Left ventricle myocardium inferior (tissue), 1 donor: ENCODE measurements at regions not wholly inside any gene's neighbourhood (a gene's known extent, or its start where the extent isn't known, plus 50 kb on each side); places are given as distances from the start of the nearest gene placed in this dataset.
A peak's percentile ranks its signal among the peaks of the same experiment; 100 is the strongest.

Experiments used
- DNase-seq: peaks from one replicate; pipeline ENCODE4 v3.0.0-alpha.2; 2020
- H3K27ac ChIP-seq: fragments of 200-600 bp; replicated peaks from 2 replicates; pipeline ENCODE4 v1.8.0; 2021
- H3K27me3 ChIP-seq: fragments of 200-600 bp; 2 replicates; pipeline ENCODE4 v1.8.0; 2021; ENCODE audit warnings: low read depth
- H3K36me3 ChIP-seq: fragments of 200-600 bp; 2 replicates; pipeline ENCODE4 v1.8.0; 2021
- H3K4me1 ChIP-seq: fragments of 200-600 bp; 2 replicates; pipeline ENCODE4 v1.8.0; 2021
- H3K4me3 ChIP-seq: fragments of 200-600 bp; 2 replicates; pipeline ENCODE4 v1.8.0; 2021; ENCODE audit warnings: mild to moderate bottlenecking, moderate library complexity
- H3K9me3 ChIP-seq: fragments of 200-600 bp; replicated peaks from 2 replicates; pipeline ENCODE4 v1.8.0; 2021
- intact Hi-C: fragments of 100-400 bp; cut with micrococcal nuclease; formaldehyde crosslinking; loops from one replicate; pipeline ENCODE4 v1.11.0; 2022
- TF ChIP-seq, protein P1 (sequence below): fragments of 200-600 bp; IDR thresholded peaks from 2 replicates; pipeline ENCODE4 v1.8.0; 2021; ENCODE audit warnings: antibody characterized with exemption, mild to moderate bottlenecking, borderline replicate concordance
- donor health status: DM: no; HTN: yes; CAD: no; lungs with severe emphysema.

DNA sequence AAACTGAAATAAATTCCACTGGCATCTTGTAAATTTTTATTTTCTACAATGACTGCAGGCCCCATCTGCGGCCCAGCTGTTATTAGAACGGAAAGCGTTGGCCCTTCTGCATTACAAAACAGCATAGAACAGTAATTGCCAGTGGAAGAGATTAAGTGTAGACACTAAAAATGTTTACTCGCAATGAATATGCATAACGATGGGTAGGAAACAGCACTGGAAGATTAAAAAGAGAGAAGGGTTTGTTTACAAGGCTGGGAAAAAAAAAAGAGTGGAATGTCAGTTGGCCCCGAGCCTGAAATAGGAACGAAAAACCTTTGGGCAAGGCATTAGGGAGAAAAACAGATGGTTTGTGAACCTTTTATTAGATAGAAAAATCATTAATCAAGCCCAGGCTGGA, 275.9 kb upstream of the TCF4 start:
- Histone ChIP-seq H3K9me3 (no peaks in the 10 kb centered on the region), H3K36me3 (no peaks in the 10 kb centered on the region), H3K4me1 (peaks cover 36% of the 10 kb centered on the region), H3K27me3 (no peaks in the 10 kb centered on the region), H3K4me3 (no peak overlapping the region), H3K27ac (peak overlapping the region; percentile 74)
- TF ChIP-seq, protein P1, sequence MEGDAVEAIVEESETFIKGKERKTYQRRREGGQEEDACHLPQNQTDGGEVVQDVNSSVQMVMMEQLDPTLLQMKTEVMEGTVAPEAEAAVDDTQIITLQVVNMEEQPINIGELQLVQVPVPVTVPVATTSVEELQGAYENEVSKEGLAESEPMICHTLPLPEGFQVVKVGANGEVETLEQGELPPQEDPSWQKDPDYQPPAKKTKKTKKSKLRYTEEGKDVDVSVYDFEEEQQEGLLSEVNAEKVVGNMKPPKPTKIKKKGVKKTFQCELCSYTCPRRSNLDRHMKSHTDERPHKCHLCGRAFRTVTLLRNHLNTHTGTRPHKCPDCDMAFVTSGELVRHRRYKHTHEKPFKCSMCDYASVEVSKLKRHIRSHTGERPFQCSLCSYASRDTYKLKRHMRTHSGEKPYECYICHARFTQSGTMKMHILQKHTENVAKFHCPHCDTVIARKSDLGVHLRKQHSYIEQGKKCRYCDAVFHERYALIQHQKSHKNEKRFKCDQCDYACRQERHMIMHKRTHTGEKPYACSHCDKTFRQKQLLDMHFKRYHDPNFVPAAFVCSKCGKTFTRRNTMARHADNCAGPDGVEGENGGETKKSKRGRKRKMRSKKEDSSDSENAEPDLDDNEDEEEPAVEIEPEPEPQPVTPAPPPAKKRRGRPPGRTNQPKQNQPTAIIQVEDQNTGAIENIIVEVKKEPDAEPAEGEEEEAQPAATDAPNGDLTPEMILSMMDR = no peak
- DNase-seq = peak; percentile 25
- intact Hi-C loops = loop anchor here (10.0 kb wide), 2 partner anchors 519 to 711 kb away; no protein-coding TSS in a partner anchor

GRCh38 chr18:55863391-55863706, 275.4 kb upstream of the TCF4 start:
- peak overlapping the region; percentile 74 for H3K27ac ChIP-seq
- TF ChIP-seq, protein P1 = no peak
- DNase-seq = no peak
- peaks cover 32% of the 10 kb centered on the region for H3K4me1 ChIP-seq
- no peaks in the 10 kb centered on the region for H3K36me3 ChIP-seq
- no peaks in the 10 kb centered on the region for H3K9me3 ChIP-seq
- no peak overlapping the region for H3K4me3 ChIP-seq
- intact Hi-C loops = loop anchor here (10.0 kb wide), 2 partner anchors 519 to 711 kb away; no protein-coding TSS in a partner anchor
- no peaks in the 10 kb centered on the region for H3K27me3 ChIP-seq

DNA sequence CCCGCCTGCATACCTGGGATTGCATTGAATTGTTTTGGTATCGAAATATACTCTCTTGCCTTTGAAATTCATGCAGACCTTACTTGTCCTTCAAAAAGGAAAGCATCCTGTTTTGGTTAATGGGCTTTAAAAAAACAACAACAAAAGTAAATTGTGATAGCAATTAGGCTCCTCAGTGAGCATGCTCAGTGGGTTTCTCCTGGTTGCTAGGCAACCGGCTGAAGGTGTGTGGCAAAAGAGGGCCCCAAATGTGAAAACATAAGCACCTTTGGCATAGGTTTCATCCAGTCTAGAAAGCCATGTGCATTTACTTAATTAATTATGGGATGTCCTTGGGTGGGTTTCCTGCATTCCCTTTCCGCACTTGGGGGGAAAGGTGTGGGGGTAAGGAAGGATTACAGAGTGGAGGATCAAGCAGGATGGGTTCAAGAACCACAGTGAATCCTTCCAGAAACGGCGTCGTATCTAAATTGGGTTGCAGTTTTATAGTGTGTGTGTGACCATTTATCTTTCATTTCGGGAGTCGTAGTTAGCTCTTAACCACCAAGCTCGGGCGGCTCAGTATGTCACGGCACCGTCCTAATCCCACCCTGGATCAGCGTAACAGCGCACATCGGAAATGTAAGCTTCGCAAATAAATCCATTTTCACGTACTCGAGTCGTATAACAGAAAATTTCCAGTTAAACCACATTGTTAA, 274.9 kb upstream of the TCF4 start:
- DNase-seq = no peak
- Histone ChIP-seq H3K4me1 (peaks cover 27% of the 10 kb centered on the region), H3K4me3 (no peak overlapping the region), H3K9me3 (no peaks in the 10 kb centered on the region), H3K27me3 (no peaks in the 10 kb centered on the region), H3K27ac (peak overlapping the region; percentile 74), H3K36me3 (no peaks in the 10 kb centered on the region)
- TF ChIP-seq, protein P1 = no peak
- intact Hi-C loops = loop anchor here (10.0 kb wide), 2 partner anchors 518 to 712 kb away; no protein-coding TSS in a partner anchor

GRCh38 chr18:55861266-55861665, 273.3 kb upstream of the TCF4 start:
- no peaks in the 10 kb centered on the region for H3K36me3 ChIP-seq
- no peak for DNase-seq
- H3K4me3 ChIP-seq = no peak overlapping the region
- peaks cover 25% of the 10 kb centered on the region for H3K4me1 ChIP-seq
- H3K27ac ChIP-seq = no peak overlapping the region
- intact Hi-C loops = loop anchor here (10.0 kb wide), 2 partner anchors 516 to 714 kb away; no protein-coding TSS in a partner anchor
- TF ChIP-seq, protein P1 = peak; percentile 58
- H3K27me3 ChIP-seq = no peaks in the 10 kb centered on the region
- no peaks in the 10 kb centered on the region for H3K9me3 ChIP-seq

DNA sequence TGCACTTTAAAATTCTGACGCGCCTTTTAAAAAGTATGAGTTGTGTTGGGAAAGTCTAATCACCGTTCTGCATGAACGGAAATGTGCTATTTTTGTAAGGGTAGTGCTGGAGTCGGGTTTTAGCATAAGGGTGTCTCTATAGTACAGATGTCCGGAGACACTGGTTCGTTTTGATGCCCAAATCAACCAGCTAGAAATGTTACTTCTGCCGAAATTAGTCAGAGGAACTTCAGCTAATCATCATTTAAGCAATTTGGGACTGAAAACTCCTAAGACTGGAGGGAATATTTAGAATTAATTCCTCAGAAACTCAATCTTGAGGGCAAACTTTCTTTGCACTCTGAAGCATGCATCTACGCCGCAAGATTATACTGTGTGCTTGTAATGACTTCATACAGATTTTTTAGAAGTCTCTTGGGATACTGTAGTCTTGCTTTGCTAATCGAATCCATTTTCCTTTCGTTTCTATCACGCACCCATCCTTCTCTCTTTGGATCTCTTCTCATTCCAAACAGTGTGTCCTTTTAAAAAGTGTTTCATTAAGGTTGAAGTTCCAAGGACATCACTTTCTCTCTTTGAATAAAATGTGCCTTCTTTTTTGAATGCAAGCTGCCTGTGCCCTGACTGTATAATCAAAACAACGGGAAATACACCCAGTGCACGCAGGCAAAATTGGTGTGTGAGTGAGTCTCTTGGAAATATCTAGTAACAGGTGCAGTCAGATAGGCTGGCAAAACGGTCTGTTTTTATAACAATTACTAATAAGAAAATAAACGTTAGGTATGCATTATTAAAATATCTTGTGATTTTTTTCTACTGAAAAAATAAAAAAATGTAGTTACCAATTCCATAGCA, 270.9 kb upstream of the TCF4 start:
- intact Hi-C loops = no loop called here
- H3K36me3 ChIP-seq = no peaks in the 10 kb centered on the region
- DNase-seq = no peak
- H3K4me3 ChIP-seq = peak overlapping the region; percentile 55
- H3K9me3 ChIP-seq = no peaks in the 10 kb centered on the region
- TF ChIP-seq, protein P1 = no peak
- H3K27me3 ChIP-seq = no peaks in the 10 kb centered on the region
- peaks cover 16% of the 10 kb centered on the region for H3K4me1 ChIP-seq
- peak overlapping the region; percentile 41 for H3K27ac ChIP-seq
